ENCODE measurements at regions not wholly inside any gene's neighbourhood (a gene's known extent, or its start where the extent isn't known, plus 50 kb on each side); places are given as distances from the start of the nearest gene placed in this dataset.

- no peaks in the 10 kb centered on the region for H3K9me3 ChIP-seq
- DNase-seq, result no peak
- H3K4me3 ChIP-seq, result peak overlapping the region in 2 of 4 donors; percentile 11 to 29
- WGBS, 2 donors, result 80 to 86% methylated on average over 1 of the region's 1 CpG
- H3K27me3 ChIP-seq, result no peaks in the 10 kb centered on the region
- ATAC-seq (ENCODE audit: low FRiP score in 2 of 2), result no peak
- no peak overlapping the region for H3K27ac ChIP-seq
- H3K4me1 ChIP-seq, result peaks cover 0 to 4% (median 0%) of the 10 kb centered on the region in 4 donors
- no peaks in the 10 kb centered on the region for H3K36me3 ChIP-seq
- TF ChIP-seq EP300 (IDR thresholded peaks at IDR 0.05), result no peak
- TF ChIP-seq POLR2AphosphoS5 (IDR thresholded peaks at IDR 0.05), result no peak
- no peak for TF ChIP-seq POLR2A (IDR thresholded peaks at IDR 0.05)
- no peak for TF ChIP-seq CTCF (IDR thresholded peaks at IDR 0.05)
Measured at GRCh38 chr6:19452495-19452894, 384.7 kb upstream of the ID4 start.

GRCh38 chr6:19454001-19454720 is 383.0 kb upstream of the ID4 start:
- 33 to 39% methylated on average over 3 of the region's 3 CpGs for WGBS, 2 donors

GRCh38 chr6:19454721-19455392 is 382.3 kb upstream of the ID4 start:
- Histone ChIP-seq H3K27me3 (no peaks in the 10 kb centered on the region), H3K36me3 (no peaks in the 10 kb centered on the region), H3K4me1 (peaks cover 0 to 4% (median 0%) of the 10 kb centered on the region in 4 donors), H3K27ac (no peak overlapping the region), H3K9me3 (no peaks in the 10 kb centered on the region), H3K4me3 (no peak overlapping the region)
- no peak for ATAC-seq (ENCODE audit: low FRiP score in 2 of 2)
- 78 to 84% methylated on average over 2 of the region's 2 CpGs for WGBS, 2 donors
- no peak for DNase-seq
- no peak for TF ChIP-seq POLR2A (IDR thresholded peaks at IDR 0.05)
- TF ChIP-seq POLR2AphosphoS5 (IDR thresholded peaks at IDR 0.05), result no peak
- no peak for TF ChIP-seq CTCF (IDR thresholded peaks at IDR 0.05)
- TF ChIP-seq EP300 (IDR thresholded peaks at IDR 0.05), result no peak

More at GRCh38 chr6:19454001-19454720, 383.0 kb upstream of the ID4 start:
- no peaks in the 10 kb centered on the region for H3K27me3 ChIP-seq
- H3K27ac ChIP-seq, result no peak overlapping the region
- TF ChIP-seq POLR2A (IDR thresholded peaks at IDR 0.05), result no peak
- no peak for TF ChIP-seq EP300 (IDR thresholded peaks at IDR 0.05)
- no peak for TF ChIP-seq POLR2AphosphoS5 (IDR thresholded peaks at IDR 0.05)
- no peak for TF ChIP-seq CTCF (IDR thresholded peaks at IDR 0.05)
- no peaks in the 10 kb centered on the region for H3K9me3 ChIP-seq
- no peak for DNase-seq
- peaks cover 0 to 4% (median 0%) of the 10 kb centered on the region in 4 donors for H3K4me1 ChIP-seq
- H3K36me3 ChIP-seq, result no peaks in the 10 kb centered on the region
- ATAC-seq (ENCODE audit: low FRiP score in 2 of 2), result no peak
- no peak overlapping the region for H3K4me3 ChIP-seq

GRCh38 chr6:19463250-19463649 is 373.9 kb upstream of the ID4 start:
- WGBS, 2 donors, result 73 to 83% methylated on average over 2 of the region's 2 CpGs
- no peak for ATAC-seq (ENCODE audit: low FRiP score in 2 of 2)
- Histone ChIP-seq H3K27me3 (no peaks in the 10 kb centered on the region), H3K36me3 (no peaks in the 10 kb centered on the region), H3K27ac (no peak overlapping the region), H3K4me1 (peaks cover 0 to 9% (median 7%) of the 10 kb centered on the region in 4 donors), H3K4me3 (no peak overlapping the region), H3K9me3 (no peaks in the 10 kb centered on the region)
- no peak for TF ChIP-seq CTCF (IDR thresholded peaks at IDR 0.05)
- no peak for DNase-seq

Data from upper lobe of left lung (tissue), 6 donors.